ENCODE measurements at regions not wholly inside any gene's neighbourhood (a gene's known extent, or its start where the extent isn't known, plus 50 kb on each side); places are given as distances from the start of the nearest gene placed in this dataset.

- WGBS, 5 donors: 78 to 99% (median 83%) methylated on average over 1 to 3 of the region's 3 CpGs
- no peaks in the 10 kb centered on the region for H3K9me3 ChIP-seq
- H3K27me3 ChIP-seq: no peaks in the 10 kb centered on the region
- H3K27ac ChIP-seq: no peak overlapping the region
- intact Hi-C loops (cut with DNase I; ENCODE audit: low total_unique reads): no loop called here
- H3K36me3 ChIP-seq: no peaks in the 10 kb centered on the region
- H3K4me3 ChIP-seq: no peak overlapping the region
- no peak for DNase-seq
- no peaks in the 10 kb centered on the region for H3K4me1 ChIP-seq
- TF ChIP-seq POLR2AphosphoS5 (IDR thresholded peaks at IDR 0.05) (no peak), POLR2A (IDR thresholded peaks at IDR 0.05) (no peak), EP300 (IDR thresholded peaks at IDR 0.05) (no peak), CTCF (IDR thresholded peaks at IDR 0.05) (no peak)
These were observed 200.2 kb downstream of the CLCN4 start for GRCh38 chrX:10356979-10357378.

- no peak for TF ChIP-seq CTCF (IDR thresholded peaks at IDR 0.05)
- no peak for TF ChIP-seq POLR2AphosphoS5 (IDR thresholded peaks at IDR 0.05)
- TF ChIP-seq EP300 (IDR thresholded peaks at IDR 0.05): no peak
- no peak for TF ChIP-seq POLR2A (IDR thresholded peaks at IDR 0.05)
- H3K27me3 ChIP-seq: no peaks in the 10 kb centered on the region
- no peak overlapping the region for H3K4me3 ChIP-seq
- peaks cover 0 to 6% (median 0%) of the 10 kb centered on the region in 4 donors for H3K9me3 ChIP-seq
- no peak overlapping the region for H3K27ac ChIP-seq
- H3K36me3 ChIP-seq: no peaks in the 10 kb centered on the region
- intact Hi-C loops (cut with DNase I; ENCODE audit: low total_unique reads): no loop called here
- no peak for DNase-seq
- H3K4me1 ChIP-seq: no peaks in the 10 kb centered on the region
- 86 to 100% (median 94%) methylated on average over 2 of the region's 2 CpGs for WGBS, 5 donors
These were observed 202.2 kb downstream of the CLCN4 start for GRCh38 chrX:10358958-10359357.

GRCh38 chrX:10360116-10360515 lies 203.3 kb downstream of the CLCN4 start:
- no peak overlapping the region for H3K4me3 ChIP-seq
- intact Hi-C loops (cut with DNase I; ENCODE audit: low total_unique reads): no loop called here
- H3K9me3 ChIP-seq: peaks cover 0 to 6% (median 0%) of the 10 kb centered on the region in 4 donors
- WGBS, 5 donors: 38 to 58% (median 55%) methylated on average over 5 of the region's 5 CpGs
- H3K36me3 ChIP-seq: no peaks in the 10 kb centered on the region
- TF ChIP-seq POLR2A (IDR thresholded peaks at IDR 0.05) (no peak), CTCF (IDR thresholded peaks at IDR 0.05) (no peak), POLR2AphosphoS5 (IDR thresholded peaks at IDR 0.05) (no peak), EP300 (IDR thresholded peaks at IDR 0.05) (no peak)
- no peaks in the 10 kb centered on the region for H3K4me1 ChIP-seq
- no peak overlapping the region for H3K27ac ChIP-seq
- no peaks in the 10 kb centered on the region for H3K27me3 ChIP-seq
- DNase-seq: peak in 1 of 2 donors; percentile 9

GRCh38 chrX:10365532-10366265 lies 208.9 kb downstream of the CLCN4 start:
- H3K27me3 ChIP-seq: no peaks in the 10 kb centered on the region
- H3K4me3 ChIP-seq: no peak overlapping the region
- H3K36me3 ChIP-seq: no peaks in the 10 kb centered on the region
- no peak overlapping the region for H3K27ac ChIP-seq
- H3K9me3 ChIP-seq: peaks cover 0 to 13% (median 0%) of the 10 kb centered on the region in 4 donors
- TF ChIP-seq POLR2AphosphoS5 (IDR thresholded peaks at IDR 0.05) (no peak), CTCF (IDR thresholded peaks at IDR 0.05) (no peak), POLR2A (IDR thresholded peaks at IDR 0.05) (no peak), EP300 (IDR thresholded peaks at IDR 0.05) (no peak)
- intact Hi-C loops (cut with DNase I; ENCODE audit: low total_unique reads): no loop called here
- no peaks in the 10 kb centered on the region for H3K4me1 ChIP-seq
- 65 to 77% (median 74%) methylated on average over 5 of the region's 5 CpGs for WGBS, 5 donors
- no peak for DNase-seq
